Gastrocnemius medialis (tissue), 4 donors: ENCODE measurements at regions not wholly inside any gene's neighbourhood (a gene's known extent, or its start where the extent isn't known, plus 50 kb on each side); places are given as distances from the start of the nearest gene placed in this dataset.

Source experiments
- ATAC-seq, 2 donors: fragments of 150-250 bp; one replicate each; pipeline ENCODE4 v1.9.1; 2016
- DNase-seq, 2 donors: peaks; one replicate each; pipeline ENCODE4 v3.0.0-alpha.2; 2019
- H3K27ac ChIP-seq, 4 donors: fragments of 200-600 bp; sonication (generic); 1 replicate in 1 of 4; 2 replicates in 3 of 4; pipeline ENCODE4 v1.5.1; 2016 to 2018; ENCODE audit warnings: mild to moderate bottlenecking in 2 of 4, moderate library complexity in 1 of 4
- H3K27me3 ChIP-seq, 3 donors: fragments of 200-600 bp; sonication (generic) in 2 of 3; 1 replicate in 1 of 3; 2 replicates in 2 of 3; pipeline versions ENCODE4 v1.5.1 to v1.6.0; 2016 to 2019; ENCODE audit warnings: mild to moderate bottlenecking in 1 of 3, moderate library complexity in 1 of 3
- H3K36me3 ChIP-seq, 2 donors: fragments of 200-600 bp; sonication (generic) in 1 of 2; one replicate each; pipeline ENCODE4 v1.5.1; 2017 to 2018
- H3K4me1 ChIP-seq, 2 donors: fragments of 200-600 bp; sonication (generic) in 1 of 2; one replicate each; pipeline ENCODE4 v1.5.1; 2016 to 2017; ENCODE audit warnings: mild to moderate bottlenecking in 2 of 2
- H3K4me3 ChIP-seq, 4 donors: fragments of 200-600 bp; sonication (generic) in 3 of 4; 1 replicate in 1 of 4; 2 replicates in 3 of 4; pipeline ENCODE4 v1.5.1; 2016 to 2019; ENCODE audit warnings: mild to moderate bottlenecking in 2 of 4
- H3K9me3 ChIP-seq, 3 donors: fragments of 200-600 bp; sonication (generic) in 2 of 3; 1 replicate in 1 of 3; 2 replicates in 2 of 3; pipeline ENCODE4 v1.5.1; 2016 to 2019
- CTCF ChIP-seq, 5 experiments: fragments of 450-650 bp in 3 of 5; fragments of 200-600 bp in 2 of 5; sonication (generic) in 2 of 5; IDR thresholded peaks in 4 of 5; conservative IDR thresholded peaks in 1 of 5; 1 replicate in 4 of 5; 2 replicates in 1 of 5; pipeline ENCODE4 v1.5.1; 2016 to 2019; ENCODE audit warnings: antibody characterized with exemption in 5 of 5, mild to moderate bottlenecking in 3 of 5, moderate library complexity in 3 of 5
- POLR2A ChIP-seq, 2 donors: fragments of 450-650 bp; IDR thresholded peaks; one replicate each; pipeline ENCODE4 v1.6.1; 2017; ENCODE audit warnings: antibody characterized with exemption in 2 of 2, mild to moderate bottlenecking in 2 of 2, moderate library complexity in 2 of 2
- in situ Hi-C, 4 donors: fragments of 200-750 bp; cut with MboI; loops; one replicate each; pipeline versions ENCODE4 v1.15.0 to v1.8.0; 2017; ENCODE audit warnings: low sequenced_read_pairs in 4 of 4
- intact Hi-C: fragments of 100-400 bp; cut with DNase I; formaldehyde crosslinking; loops from one replicate; pipeline ENCODE4 v1.15.1; 2023; ENCODE audit warnings: low total_unique reads

- Histone ChIP-seq H3K9me3 (no peaks in the 10 kb centered on the region), H3K4me3 (no peak overlapping the region), H3K36me3 (no peaks in the 10 kb centered on the region), H3K27ac (no peak overlapping the region), H3K4me1 (no peaks in the 10 kb centered on the region), H3K27me3 (peaks cover 0 to 4% (median 0%) of the 10 kb centered on the region in 3 donors)
- TF ChIP-seq CTCF (IDR thresholded peaks at IDR 0.05 in 4 of 5, conservative IDR thresholded peaks at IDR 0.05 in 1 of 5): no peak
- TF ChIP-seq POLR2A (IDR thresholded peaks at IDR 0.05): no peak
- intact Hi-C loops: no loop called here
- in situ Hi-C loops: no loop called here
- DNase-seq: no peak
- ATAC-seq: no peak
Observed at GRCh38 chr22:34804091-34804490, 261.9 kb upstream of the ISX start.

- DNase-seq (no peak), ATAC-seq (no peak)
- peaks cover 0 to 4% (median 0%) of the 10 kb centered on the region in 3 donors for H3K27me3 ChIP-seq
- intact Hi-C loops (no loop called here), in situ Hi-C loops (no loop called here)
- no peaks in the 10 kb centered on the region for H3K4me1 ChIP-seq
- H3K36me3 ChIP-seq: no peaks in the 10 kb centered on the region
- H3K9me3 ChIP-seq: no peaks in the 10 kb centered on the region
- no peak overlapping the region for H3K27ac ChIP-seq
- H3K4me3 ChIP-seq: no peak overlapping the region
- TF ChIP-seq CTCF (IDR thresholded peaks at IDR 0.05 in 4 of 5, conservative IDR thresholded peaks at IDR 0.05 in 1 of 5) (no peak), POLR2A (IDR thresholded peaks at IDR 0.05) (no peak)
Observed at GRCh38 chr22:34804604-34805003, 261.4 kb upstream of the ISX start.

GRCh38 chr22:34805771-34806170, 260.2 kb upstream of the ISX start:
- H3K36me3 ChIP-seq: no peaks in the 10 kb centered on the region
- no peaks in the 10 kb centered on the region for H3K27me3 ChIP-seq
- intact Hi-C loops: no loop called here
- H3K4me1 ChIP-seq: no peaks in the 10 kb centered on the region
- H3K27ac ChIP-seq: no peak overlapping the region
- in situ Hi-C loops: no loop called here
- H3K9me3 ChIP-seq: no peaks in the 10 kb centered on the region
- ATAC-seq (no peak), DNase-seq (no peak)
- TF ChIP-seq POLR2A (IDR thresholded peaks at IDR 0.05) (no peak), CTCF (IDR thresholded peaks at IDR 0.05 in 4 of 5, conservative IDR thresholded peaks at IDR 0.05 in 1 of 5) (no peak)
- no peak overlapping the region for H3K4me3 ChIP-seq

- Histone ChIP-seq H3K4me3 (no peak overlapping the region), H3K36me3 (no peaks in the 10 kb centered on the region), H3K27me3 (no peaks in the 10 kb centered on the region), H3K4me1 (no peaks in the 10 kb centered on the region), H3K27ac (no peak overlapping the region), H3K9me3 (no peaks in the 10 kb centered on the region)
- ATAC-seq (no peak), DNase-seq (no peak)
- intact Hi-C loops (no loop called here), in situ Hi-C loops (no loop called here)
- TF ChIP-seq POLR2A (IDR thresholded peaks at IDR 0.05) (no peak), CTCF (IDR thresholded peaks at IDR 0.05 in 4 of 5, conservative IDR thresholded peaks at IDR 0.05 in 1 of 5) (no peak)
Observed at GRCh38 chr22:34808618-34809017, 257.3 kb upstream of the ISX start.

GRCh38 chr22:34812631-34813030, 253.3 kb upstream of the ISX start:
- Histone ChIP-seq H3K4me3 (no peak overlapping the region), H3K4me1 (no peaks in the 10 kb centered on the region), H3K27ac (no peak overlapping the region), H3K27me3 (no peaks in the 10 kb centered on the region), H3K36me3 (no peaks in the 10 kb centered on the region), H3K9me3 (no peaks in the 10 kb centered on the region)
- intact Hi-C loops: no loop called here
- in situ Hi-C loops: no loop called here
- ATAC-seq (no peak), DNase-seq (no peak)
- TF ChIP-seq POLR2A (IDR thresholded peaks at IDR 0.05) (no peak), CTCF (IDR thresholded peaks at IDR 0.05 in 4 of 5, conservative IDR thresholded peaks at IDR 0.05 in 1 of 5) (no peak)
